ENCODE measurements at regions not wholly inside any gene's neighbourhood (a gene's known extent, or its start where the extent isn't known, plus 50 kb on each side); places are given as distances from the start of the nearest gene placed in this dataset.

- Histone ChIP-seq H3K36me3 (ENCODE audit: control insufficient read depth in 4 of 4, insufficient read depth in 3 of 4, low read depth in 1 of 4, low read length in 3 of 4) (no peaks in the 10 kb centered on the region), H3K4me3 (ENCODE audit: low read depth in 1 of 3, low read length in 3 of 3) (no peak overlapping the region), H3K9me3 (ENCODE audit: control insufficient read depth in 4 of 4, low read length in 3 of 4) (no peaks in the 10 kb centered on the region), H3K4me1 (ENCODE audit: control insufficient read depth in 4 of 4, insufficient read depth in 4 of 4, low read length in 3 of 4) (no peaks in the 10 kb centered on the region), H3K27ac (ENCODE audit: low read depth in 1 of 2, low read length in 2 of 2) (no peak overlapping the region), H3K9ac (ENCODE audit: low read depth in 1 of 2, low read length in 2 of 2) (no peak overlapping the region), H3K27me3 (ENCODE audit: control insufficient read depth in 4 of 4, insufficient read depth in 4 of 4, low read length in 3 of 4) (no peaks in the 10 kb centered on the region)
- no peak for TF ChIP-seq RXRA (IDR thresholded peaks at IDR 0.05)
- TF ChIP-seq RAD21 (IDR thresholded peaks at IDR 0.05): no peak
- TF ChIP-seq FOXA2 (IDR thresholded peaks at IDR 0.05): no peak
- TF ChIP-seq NR2F2 (IDR thresholded peaks at IDR 0.05): no peak
- TF ChIP-seq TAF1 (conservative IDR thresholded peaks at IDR 0.05): no peak
- TF ChIP-seq SP1 (IDR thresholded peaks at IDR 0.05): no peak
- TF ChIP-seq, protein P1, sequence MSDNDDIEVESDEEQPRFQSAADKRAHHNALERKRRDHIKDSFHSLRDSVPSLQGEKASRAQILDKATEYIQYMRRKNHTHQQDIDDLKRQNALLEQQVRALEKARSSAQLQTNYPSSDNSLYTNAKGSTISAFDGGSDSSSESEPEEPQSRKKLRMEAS (IDR thresholded peaks at IDR 0.05): no peak
- TF ChIP-seq EGR1 (IDR thresholded peaks at IDR 0.05; ENCODE audit: low read depth in 2 of 2): no peak
- no peak for TF ChIP-seq GABPA (IDR thresholded peaks at IDR 0.05 in 1 of 2, conservative IDR thresholded peaks at IDR 0.05 in 1 of 2)
- TF ChIP-seq HNF4G (IDR thresholded peaks at IDR 0.05): no peak
- 76% methylated on average over 3 of the region's 3 CpGs for WGBS
- no peak for DNase-seq (ENCODE audit: low spot score)
Observed at GRCh38 chr7:116395141-116395791, 104.3 kb upstream of the CAV2 start.

- Histone ChIP-seq H3K27me3 (ENCODE audit: control insufficient read depth in 4 of 4, insufficient read depth in 4 of 4, low read length in 3 of 4) (no peaks in the 10 kb centered on the region), H3K36me3 (ENCODE audit: control insufficient read depth in 4 of 4, insufficient read depth in 3 of 4, low read depth in 1 of 4, low read length in 3 of 4) (no peaks in the 10 kb centered on the region), H3K4me1 (ENCODE audit: control insufficient read depth in 4 of 4, insufficient read depth in 4 of 4, low read length in 3 of 4) (no peaks in the 10 kb centered on the region), H3K27ac (ENCODE audit: low read depth in 1 of 2, low read length in 2 of 2) (no peak overlapping the region), H3K9me3 (ENCODE audit: control insufficient read depth in 4 of 4, low read length in 3 of 4) (no peaks in the 10 kb centered on the region), H3K9ac (ENCODE audit: low read depth in 1 of 2, low read length in 2 of 2) (no peak overlapping the region), H3K4me3 (ENCODE audit: low read depth in 1 of 3, low read length in 3 of 3) (no peak overlapping the region)
- TF ChIP-seq ATF3 (IDR thresholded peaks at IDR 0.05) (no peak), EGR1 (IDR thresholded peaks at IDR 0.05; ENCODE audit: low read depth in 2 of 2) (no peak), TAF1 (conservative IDR thresholded peaks at IDR 0.05) (no peak), FOXA1 (IDR thresholded peaks at IDR 0.05) (no peak), HNF4G (IDR thresholded peaks at IDR 0.05) (no peak), ZBTB33 (IDR thresholded peaks at IDR 0.05) (no peak)
- WGBS: 97% methylated on average over 2 of the region's 2 CpGs
- DNase-seq (ENCODE audit: low spot score): no peak
Observed at GRCh38 chr7:116398672-116399071, 100.9 kb upstream of the CAV2 start.

GRCh38 chr7:116399819-116400218, 99.7 kb upstream of the CAV2 start:
- H3K4me1 ChIP-seq (ENCODE audit: control insufficient read depth in 4 of 4, insufficient read depth in 4 of 4, low read length in 3 of 4): no peaks in the 10 kb centered on the region
- H3K9me3 ChIP-seq (ENCODE audit: control insufficient read depth in 4 of 4, low read length in 3 of 4): no peaks in the 10 kb centered on the region
- H3K27ac ChIP-seq (ENCODE audit: low read depth in 1 of 2, low read length in 2 of 2): no peak overlapping the region
- no peaks in the 10 kb centered on the region for H3K27me3 ChIP-seq (ENCODE audit: control insufficient read depth in 4 of 4, insufficient read depth in 4 of 4, low read length in 3 of 4)
- H3K4me3 ChIP-seq (ENCODE audit: low read depth in 1 of 3, low read length in 3 of 3): no peak overlapping the region
- no peak for DNase-seq (ENCODE audit: low spot score)
- TF ChIP-seq YY1 (IDR thresholded peaks at IDR 0.05): no peak
- TF ChIP-seq, protein P2, sequence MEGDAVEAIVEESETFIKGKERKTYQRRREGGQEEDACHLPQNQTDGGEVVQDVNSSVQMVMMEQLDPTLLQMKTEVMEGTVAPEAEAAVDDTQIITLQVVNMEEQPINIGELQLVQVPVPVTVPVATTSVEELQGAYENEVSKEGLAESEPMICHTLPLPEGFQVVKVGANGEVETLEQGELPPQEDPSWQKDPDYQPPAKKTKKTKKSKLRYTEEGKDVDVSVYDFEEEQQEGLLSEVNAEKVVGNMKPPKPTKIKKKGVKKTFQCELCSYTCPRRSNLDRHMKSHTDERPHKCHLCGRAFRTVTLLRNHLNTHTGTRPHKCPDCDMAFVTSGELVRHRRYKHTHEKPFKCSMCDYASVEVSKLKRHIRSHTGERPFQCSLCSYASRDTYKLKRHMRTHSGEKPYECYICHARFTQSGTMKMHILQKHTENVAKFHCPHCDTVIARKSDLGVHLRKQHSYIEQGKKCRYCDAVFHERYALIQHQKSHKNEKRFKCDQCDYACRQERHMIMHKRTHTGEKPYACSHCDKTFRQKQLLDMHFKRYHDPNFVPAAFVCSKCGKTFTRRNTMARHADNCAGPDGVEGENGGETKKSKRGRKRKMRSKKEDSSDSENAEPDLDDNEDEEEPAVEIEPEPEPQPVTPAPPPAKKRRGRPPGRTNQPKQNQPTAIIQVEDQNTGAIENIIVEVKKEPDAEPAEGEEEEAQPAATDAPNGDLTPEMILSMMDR (IDR thresholded peaks at IDR 0.05; ENCODE audit: low read depth, low read length, missing input control): no peak
- no peak for TF ChIP-seq RAD21 (IDR thresholded peaks at IDR 0.05)
- TF ChIP-seq EGR1 (IDR thresholded peaks at IDR 0.05; ENCODE audit: low read depth in 2 of 2): no peak
- TF ChIP-seq NR2F2 (IDR thresholded peaks at IDR 0.05): no peak
- no peaks in the 10 kb centered on the region for H3K36me3 ChIP-seq (ENCODE audit: control insufficient read depth in 4 of 4, insufficient read depth in 3 of 4, low read depth in 1 of 4, low read length in 3 of 4)
- H3K9ac ChIP-seq (ENCODE audit: low read depth in 1 of 2, low read length in 2 of 2): no peak overlapping the region
